KG1 (cell line): ENCODE measurements at regions not wholly inside any gene's neighbourhood (a gene's known extent, or its start where the extent isn't known, plus 50 kb on each side); places are given as distances from the start of the nearest gene placed in this dataset.
"Not testable (repeated sequence)": the region's sequence is repeated elsewhere in the genome, so short reads cannot be mapped to it uniquely, and the experiment has no call there.

Experiments
- DNase-seq: peaks from one replicate; lab custom pipeline; 2025; lab: John Stamatoyannopoulos, UW

GRCh38 chr19:28558783-28559182 is 654.2 kb downstream of the UQCRFS1 start:
- no peak for DNase-seq

GRCh38 chr19:28556371-28556770 is 656.6 kb downstream of the UQCRFS1 start:
- no peak for DNase-seq

- DNase-seq, result no peak
Measured at GRCh38 chr19:28555317-28555716, 657.6 kb downstream of the UQCRFS1 start.

DNA sequence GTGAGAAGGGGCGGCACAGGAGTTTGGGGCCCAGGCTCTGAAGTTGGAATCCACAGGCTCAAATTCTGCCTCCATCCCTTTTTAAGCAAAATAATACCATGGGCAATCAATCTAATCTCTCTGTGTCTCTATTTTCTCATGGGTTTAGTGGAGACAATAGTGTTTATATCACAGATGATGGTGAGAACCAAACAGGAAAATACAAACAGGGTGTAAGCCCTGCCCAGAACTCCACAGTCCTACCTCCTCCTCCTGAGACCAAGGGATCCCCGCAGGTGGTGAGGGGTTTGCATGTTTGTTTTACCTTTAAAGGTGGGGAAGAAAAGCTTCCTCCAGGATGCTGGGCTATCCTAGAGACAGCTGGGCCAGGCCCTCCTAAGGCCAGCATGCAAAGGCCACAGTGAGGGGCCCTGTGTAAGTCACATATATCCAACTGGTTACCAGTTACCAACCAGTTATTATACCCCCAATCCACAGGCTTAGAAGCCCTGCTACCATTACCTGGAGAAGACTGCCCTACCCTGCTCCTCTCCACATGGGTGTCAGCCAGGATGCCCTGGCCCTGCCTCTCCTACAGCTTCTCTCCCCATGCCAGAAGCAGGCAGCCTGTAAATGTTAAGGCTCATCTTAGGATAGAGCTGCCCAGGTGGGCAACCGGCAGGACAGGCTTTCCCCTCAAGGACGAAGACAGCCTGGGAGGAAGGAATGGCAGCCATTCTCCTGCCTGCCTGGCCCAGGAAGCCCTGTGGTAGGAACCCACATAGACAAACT is 658.4 kb downstream of the UQCRFS1 start:
- DNase-seq, result no peak

DNA sequence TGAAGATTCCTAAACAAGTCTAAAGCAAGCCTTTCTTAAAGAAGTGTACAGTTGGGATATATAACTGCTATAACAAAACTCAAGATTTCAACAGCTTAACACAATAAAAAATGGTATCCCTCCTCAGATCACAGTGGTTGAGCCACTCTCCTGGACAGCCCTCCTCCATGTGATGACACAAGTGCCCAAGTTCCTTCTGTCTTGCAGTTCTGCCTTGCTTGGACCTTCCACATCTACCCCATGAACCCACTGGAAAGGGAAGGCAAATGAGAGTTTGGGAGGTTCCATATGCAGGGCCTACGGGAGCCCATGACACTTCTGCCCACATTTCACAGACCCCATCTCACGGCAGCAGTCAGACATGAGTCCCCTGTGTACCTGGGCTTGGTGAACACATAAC is 659.2 kb downstream of the UQCRFS1 start:
- no peak for DNase-seq

DNA sequence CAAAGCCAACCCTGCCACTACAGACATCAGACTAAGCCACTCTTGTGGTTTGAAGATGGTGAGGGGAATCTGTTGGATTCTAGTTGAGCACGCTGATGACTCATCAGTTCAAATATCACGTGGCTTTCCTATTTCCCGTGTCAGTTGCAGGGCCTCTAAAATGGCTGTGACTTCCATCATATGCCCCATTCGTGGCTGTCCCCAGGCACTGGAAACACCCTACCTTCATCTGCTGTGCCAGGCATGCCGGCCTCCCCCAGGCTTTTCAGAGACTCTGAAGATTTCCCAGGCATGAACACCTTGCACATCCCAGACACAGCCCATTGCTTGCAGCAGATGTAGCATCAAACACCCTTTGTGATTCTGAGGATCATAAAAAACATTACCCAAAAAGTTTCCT is 659.9 kb downstream of the UQCRFS1 start:
- no peak for DNase-seq

- no peak for DNase-seq
Measured at GRCh38 chr19:28549680-28550277, 663.2 kb downstream of the UQCRFS1 start.

DNA sequence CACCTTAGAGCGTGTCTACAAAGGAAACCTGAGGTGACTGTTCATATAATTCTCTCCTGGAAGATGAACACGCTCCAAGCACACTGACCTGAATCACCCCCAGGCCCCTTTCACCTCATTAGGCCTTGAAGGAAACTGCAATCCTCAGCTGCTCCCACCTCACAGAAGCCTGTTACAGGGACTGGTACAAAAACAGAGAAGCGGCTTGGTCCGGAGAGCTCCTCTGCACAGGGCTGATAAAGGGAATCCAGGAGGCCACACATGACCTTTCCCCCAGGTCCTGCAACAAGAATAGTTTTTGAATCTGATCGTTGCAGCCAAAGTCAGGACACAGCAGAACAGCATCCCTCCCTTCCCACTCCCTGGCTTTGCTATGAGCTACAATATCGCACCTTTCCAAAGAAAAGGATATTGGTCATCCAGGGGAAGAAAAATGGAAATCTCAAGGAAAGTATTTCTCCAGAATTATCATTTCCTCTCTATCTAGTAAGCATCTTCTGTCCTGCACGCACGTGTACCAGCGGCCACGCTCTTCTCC is 666.7 kb downstream of the UQCRFS1 start:
- DNase-seq, result no peak

DNA sequence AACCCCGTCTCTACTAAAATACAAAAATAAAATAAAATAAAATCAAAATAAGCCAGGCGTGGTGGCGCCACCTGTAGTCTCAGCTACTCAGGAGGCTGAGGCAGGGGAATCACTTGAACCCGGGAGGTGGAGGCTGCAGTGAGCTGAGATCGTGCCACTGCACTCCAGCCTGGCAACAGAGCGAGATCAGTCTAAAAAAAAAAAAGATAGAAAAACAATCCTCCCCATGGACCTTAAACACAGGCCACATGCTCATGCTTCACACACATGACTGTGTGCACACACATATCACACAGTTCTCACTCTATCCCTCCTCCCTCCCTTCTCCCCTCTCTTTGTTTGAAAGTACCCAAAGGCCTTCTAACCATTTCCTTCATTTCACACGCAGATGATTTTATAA is 667.6 kb downstream of the UQCRFS1 start:
- DNase-seq, result not testable (repeated sequence)

- no peak for DNase-seq
Measured at GRCh38 chr19:28544451-28545261, 668.3 kb downstream of the UQCRFS1 start.

- no peak for DNase-seq
Measured at GRCh38 chr19:28543244-28543776, 669.6 kb downstream of the UQCRFS1 start.

GRCh38 chr19:28542394-28543243 is 670.3 kb downstream of the UQCRFS1 start:
- no peak for DNase-seq

GRCh38 chr19:28541602-28542393 is 671.2 kb downstream of the UQCRFS1 start:
- no peak for DNase-seq

- DNase-seq, result no peak
Measured at GRCh38 chr19:28541029-28541428, 671.9 kb downstream of the UQCRFS1 start.

- not testable (repeated sequence) for DNase-seq
Measured at GRCh38 chr19:28540385-28540784, 672.6 kb downstream of the UQCRFS1 start.

DNA sequence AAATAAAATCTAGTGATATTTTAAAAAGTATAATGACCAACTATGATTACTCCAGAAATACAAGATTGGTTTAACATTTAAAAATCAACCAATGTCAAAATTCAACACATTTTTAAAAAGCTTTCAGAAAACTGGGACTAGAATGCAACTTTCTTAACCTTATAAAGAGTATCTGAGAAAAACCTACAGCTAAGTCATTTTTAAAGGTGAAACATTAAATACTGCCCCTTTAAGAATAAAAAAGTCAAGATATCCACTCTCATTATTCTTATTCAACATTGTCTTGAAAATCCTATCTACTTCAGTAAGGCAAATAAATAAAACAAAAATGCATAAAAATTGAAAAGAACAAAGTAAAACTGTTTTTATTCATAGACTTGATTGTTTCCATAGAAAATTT is 673.2 kb downstream of the UQCRFS1 start:
- no peak for DNase-seq

GRCh38 chr19:28538579-28538978 is 674.4 kb downstream of the UQCRFS1 start:
- not testable (repeated sequence) for DNase-seq

DNA sequence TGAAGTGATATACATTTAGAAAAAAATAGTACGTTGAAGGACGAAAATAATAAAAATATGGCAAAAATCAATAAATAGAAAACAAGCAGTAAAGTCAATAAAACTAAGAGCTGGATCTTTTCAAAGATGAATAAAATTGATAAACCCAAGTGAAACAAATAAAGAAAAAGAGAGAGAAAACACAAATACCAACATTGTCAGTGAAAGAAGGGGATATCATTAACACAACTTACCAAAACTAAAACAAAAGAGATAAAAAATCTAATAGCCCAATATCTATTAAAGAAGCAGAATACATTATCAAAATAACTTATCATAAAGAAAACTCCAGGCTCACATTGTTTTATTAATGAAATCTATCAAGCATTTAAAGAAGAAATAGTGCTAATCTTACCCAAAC is 675.1 kb downstream of the UQCRFS1 start:
- DNase-seq, result no peak

DNA sequence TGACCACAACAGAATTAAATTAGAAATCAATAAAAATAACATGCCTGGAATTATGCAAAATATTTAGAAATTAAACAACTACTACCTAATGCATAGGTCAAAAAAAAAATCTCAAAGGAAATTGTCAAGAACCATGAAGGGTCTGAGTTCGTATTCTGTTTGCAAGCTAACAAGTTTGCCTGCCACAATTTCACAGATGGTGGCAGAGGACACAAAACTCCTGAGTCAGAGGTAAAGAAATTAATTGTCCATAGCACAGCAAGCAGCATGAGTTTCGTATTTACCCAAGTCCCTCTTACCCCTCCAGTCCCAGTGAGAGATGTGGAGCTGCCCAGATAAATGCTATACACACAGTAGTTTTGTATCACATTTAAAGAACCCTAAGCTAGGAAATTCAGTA is 675.9 kb downstream of the UQCRFS1 start:
- no peak for DNase-seq

GRCh38 chr19:28535352-28535775 is 677.6 kb downstream of the UQCRFS1 start:
- no peak for DNase-seq
